ENCODE measurements at regions not wholly inside any gene's neighbourhood (a gene's known extent, or its start where the extent isn't known, plus 50 kb on each side); places are given as distances from the start of the nearest gene placed in this dataset.

DNA sequence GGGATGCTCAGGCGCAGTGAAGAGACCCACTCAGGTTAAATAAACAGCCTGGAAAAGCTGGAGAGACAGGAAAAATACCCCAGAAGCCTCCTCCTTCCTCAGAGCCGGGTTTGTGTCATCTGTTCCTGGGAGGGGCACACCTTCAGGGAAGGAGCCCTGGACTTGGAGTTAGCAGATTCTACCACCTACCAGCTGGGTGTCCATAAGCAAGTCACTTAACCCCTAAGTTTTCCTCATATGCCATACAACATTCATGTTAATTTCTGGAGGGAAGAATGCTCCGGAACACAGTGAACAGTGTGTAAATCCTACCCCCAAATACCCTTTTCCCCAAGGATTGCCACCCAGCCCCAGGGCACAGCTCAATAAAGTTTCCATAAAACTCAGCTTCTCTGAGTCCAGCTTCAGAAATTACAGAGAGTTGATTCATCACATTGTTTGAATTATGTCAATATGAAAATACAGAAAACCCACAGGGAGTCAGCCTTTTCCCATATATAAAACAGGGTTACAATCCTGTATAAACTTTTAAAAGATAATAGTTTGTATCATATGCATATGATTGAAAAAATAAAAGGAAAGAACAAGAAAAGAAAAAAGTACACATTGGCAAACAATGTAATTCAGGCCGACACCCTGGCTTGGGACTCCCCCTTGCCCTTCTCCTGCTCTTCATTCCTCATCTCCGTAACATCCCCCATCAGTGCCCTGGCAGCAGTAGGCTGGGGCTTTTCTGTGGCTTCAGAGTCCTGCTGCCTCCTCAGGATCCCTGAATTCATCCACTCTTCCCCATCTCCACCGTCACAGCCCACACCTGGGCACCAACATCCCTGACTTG is 291.8 kb upstream of the USP24 start:
- in situ Hi-C loops (cut with HindIII; ENCODE audit: low sequenced_read_pairs), result no loop called here

- in situ Hi-C loops (cut with HindIII; ENCODE audit: low sequenced_read_pairs), result no loop called here
These were observed 290.2 kb upstream of the USP24 start for GRCh38 chr1:55505326-55505725.

- in situ Hi-C loops (cut with HindIII; ENCODE audit: low sequenced_read_pairs), result no loop called here
These were observed 289.2 kb upstream of the USP24 start for GRCh38 chr1:55504306-55504731.

- in situ Hi-C loops (cut with HindIII; ENCODE audit: low sequenced_read_pairs), result no loop called here
These were observed 288.6 kb upstream of the USP24 start for GRCh38 chr1:55503663-55504305.

GRCh38 chr1:55500601-55501000 is 285.4 kb upstream of the USP24 start:
- in situ Hi-C loops (cut with HindIII; ENCODE audit: low sequenced_read_pairs), result no loop called here

- in situ Hi-C loops (cut with HindIII; ENCODE audit: low sequenced_read_pairs), result no loop called here
These were observed 275.4 kb upstream of the USP24 start for GRCh38 chr1:55490547-55490946.

DNA sequence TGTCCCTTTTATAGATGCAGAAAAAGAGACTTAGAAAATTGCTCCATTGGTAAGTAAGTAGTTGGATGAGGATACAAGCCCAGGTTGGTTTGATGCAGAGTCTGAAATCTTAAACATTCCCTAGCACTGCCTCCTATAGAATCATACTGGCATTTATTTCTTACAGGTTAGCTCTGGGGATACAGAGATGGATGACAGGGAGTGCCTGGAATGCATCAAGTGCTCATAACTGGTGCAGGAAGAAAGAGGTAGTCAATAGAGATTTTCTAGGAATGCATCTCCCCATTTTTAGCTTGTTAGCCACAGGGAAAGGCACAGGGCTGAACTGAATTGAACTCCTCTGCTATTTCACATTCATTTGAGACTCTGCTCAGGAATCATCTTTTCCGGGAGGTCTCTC is 269.0 kb upstream of the USP24 start:
- in situ Hi-C loops (cut with HindIII; ENCODE audit: low sequenced_read_pairs), result no loop called here

DNA sequence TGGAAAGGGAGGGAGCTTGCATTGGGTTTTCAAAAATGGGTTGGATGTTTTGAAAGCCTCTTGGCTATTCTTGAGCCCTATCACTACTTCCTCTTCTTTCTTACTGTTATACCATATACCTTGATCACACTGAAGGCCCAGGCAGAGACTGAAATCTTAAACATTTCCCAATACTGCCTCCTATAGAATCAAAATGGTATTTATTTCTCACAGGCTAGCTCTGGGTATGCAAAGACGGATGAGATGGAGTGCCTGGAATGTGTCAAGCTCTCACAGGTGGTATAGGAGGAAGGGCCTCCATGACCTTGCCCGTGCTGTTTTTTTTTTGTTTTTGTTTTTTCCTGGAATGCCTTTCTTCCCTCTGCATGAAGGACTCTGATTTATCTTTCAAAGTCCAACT is 268.4 kb upstream of the USP24 start:
- in situ Hi-C loops (cut with HindIII; ENCODE audit: low sequenced_read_pairs), result no loop called here

GRCh38 chr1:55481634-55482033 is 266.5 kb upstream of the USP24 start:
- in situ Hi-C loops (cut with HindIII; ENCODE audit: low sequenced_read_pairs), result no loop called here

DNA sequence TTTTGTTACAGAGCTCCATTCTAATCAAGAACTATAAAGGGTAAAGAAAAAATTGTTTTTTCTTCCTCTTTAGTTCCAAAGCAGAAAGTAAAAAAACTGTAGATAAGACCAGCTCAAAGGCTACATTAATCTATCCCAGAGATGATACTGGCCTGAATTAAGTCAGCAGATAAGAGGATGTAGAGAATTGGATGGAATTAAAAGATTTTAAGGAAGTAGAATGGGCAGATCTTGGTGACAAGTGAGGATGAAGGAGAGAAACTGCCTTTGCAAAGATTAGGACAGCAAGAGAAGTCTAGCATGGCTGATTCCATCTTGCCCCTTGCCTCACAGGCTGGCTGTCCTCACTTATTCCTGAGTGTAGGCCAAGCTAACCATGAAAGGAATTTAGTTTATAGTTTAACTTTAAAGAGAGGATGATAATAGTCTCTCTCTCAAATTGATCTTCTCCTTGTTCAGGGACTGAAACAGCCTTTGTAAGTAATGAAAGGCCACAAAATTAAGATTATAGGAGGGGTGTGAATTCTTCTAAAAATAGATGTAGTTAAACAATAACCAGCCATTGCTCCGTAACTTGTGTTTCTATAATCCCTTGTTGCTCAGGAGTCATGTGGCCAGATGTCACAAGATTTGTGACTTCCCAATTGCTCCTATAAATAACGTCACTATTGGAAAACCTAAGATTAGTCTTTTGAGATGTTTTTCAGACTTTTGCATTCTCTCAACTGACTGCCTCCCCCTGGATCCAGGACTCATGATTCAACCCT is 265.0 kb upstream of the USP24 start:
- in situ Hi-C loops (cut with HindIII; ENCODE audit: low sequenced_read_pairs), result no loop called here

DNA sequence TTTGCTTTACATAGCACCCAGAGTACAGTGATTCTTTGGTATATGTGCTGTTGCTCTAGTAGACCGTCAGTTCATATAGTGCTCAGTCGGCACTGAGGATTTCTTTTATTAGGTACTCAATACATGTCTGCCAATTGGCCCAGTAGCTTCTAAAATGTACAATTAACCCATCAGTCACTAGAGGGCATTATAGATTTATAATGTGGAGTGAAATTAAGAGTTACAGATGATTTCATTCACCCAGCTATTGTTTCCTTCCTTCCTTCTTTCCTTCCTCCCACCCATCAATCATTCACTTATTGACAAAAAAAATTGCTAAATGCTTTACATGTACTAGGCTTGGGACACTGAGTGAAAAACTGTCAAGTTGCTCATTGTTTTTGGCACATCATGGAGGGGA is 263.6 kb upstream of the USP24 start:
- in situ Hi-C loops (cut with HindIII; ENCODE audit: low sequenced_read_pairs), result no loop called here

DNA sequence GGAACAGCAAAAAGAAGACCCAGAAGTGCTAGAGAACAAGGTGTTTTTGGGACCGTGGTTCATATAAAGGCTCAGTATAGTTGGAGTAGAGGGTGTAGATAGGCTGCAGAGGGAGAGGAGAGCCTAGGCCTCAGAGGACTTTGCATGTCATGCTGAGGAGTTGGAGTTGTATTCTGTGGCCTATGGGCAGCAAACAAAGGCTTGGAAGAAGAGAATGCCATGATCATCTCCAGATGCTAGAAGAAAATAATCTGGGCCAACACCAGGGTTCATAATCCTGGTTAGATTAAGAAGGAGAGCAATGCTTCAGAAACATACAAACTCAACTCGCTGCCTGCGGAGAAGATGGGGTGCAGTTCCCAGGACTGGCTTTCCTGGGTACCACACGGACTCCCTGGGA is 262.8 kb upstream of the USP24 start:
- in situ Hi-C loops (cut with HindIII; ENCODE audit: low sequenced_read_pairs), result no loop called here

DNA sequence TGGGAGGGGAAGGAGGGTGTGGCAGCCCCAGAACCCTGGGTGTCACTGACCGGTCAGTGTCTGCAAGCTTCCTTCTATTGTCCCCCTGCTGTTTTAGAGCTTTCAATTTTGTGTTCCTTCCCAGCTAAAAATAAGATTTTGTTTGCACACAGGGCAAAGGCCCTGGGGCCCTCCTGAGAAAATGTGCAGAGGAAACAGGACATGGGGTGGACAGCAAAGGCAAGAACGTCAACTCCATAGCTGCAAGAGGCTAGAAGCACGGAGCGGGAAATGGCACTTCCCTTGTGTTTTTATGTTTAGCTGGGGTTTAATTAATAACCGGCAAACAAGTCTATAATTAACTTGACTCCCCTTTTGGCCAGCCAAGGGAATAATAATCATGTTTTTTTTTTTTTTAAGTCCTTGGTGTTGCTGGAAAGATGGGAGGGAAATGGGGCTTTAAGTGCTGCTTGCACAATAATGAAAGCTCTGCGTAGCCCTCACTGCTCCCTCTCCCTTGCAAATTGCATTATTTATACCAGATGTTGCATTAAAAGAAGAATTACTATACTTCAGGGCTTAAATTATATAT is 261.4 kb upstream of the USP24 start:
- in situ Hi-C loops (cut with HindIII; ENCODE audit: low sequenced_read_pairs), result no loop called here

DNA sequence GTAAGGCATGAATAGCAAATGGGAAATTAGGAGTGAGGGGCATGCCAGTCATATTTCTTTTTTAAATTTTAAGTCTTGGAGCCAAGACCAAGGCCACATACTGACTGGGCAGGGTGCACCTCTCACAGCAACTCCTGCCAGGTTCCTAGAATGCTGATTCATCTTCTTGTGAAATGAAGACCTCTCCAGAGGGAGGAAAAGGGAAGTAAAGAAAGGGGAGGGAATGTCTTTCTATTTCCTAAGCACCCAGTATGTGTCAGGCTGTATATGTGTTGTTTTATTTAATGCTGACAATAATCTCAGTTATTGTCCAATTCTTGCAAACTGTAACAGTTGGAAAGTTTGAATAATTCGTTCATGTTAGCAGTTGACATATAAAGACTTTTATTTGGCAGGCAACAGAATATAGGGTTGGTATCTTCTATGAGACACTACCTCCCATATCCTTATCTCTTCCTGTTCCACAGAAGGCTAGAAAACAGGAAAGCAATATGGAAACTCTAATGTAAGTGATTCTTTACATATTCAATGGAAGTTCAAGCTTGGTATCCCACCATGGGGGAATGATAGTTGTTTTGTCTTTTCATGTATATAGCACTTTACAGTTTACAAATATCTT is 259.1 kb upstream of the USP24 start:
- in situ Hi-C loops (cut with HindIII; ENCODE audit: low sequenced_read_pairs), result no loop called here

DNA sequence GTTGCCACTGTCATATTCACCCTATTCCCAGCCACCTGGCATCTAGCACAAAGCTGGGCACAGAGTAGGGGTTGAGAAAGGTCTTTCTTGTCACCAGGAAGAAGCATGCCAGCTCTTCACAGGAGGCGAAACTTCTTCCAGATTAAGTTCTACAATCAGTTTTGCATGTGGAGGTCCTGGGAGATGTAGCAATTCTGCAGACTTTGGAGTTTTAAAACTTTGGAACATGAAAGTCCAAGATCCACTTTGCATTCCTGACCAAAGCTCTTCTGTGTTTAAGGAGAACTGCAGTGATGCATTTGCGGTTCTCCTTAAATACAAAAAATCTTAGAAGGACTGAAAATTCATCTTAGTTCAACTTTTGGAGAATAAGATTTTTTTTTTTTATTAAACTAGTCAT is 258.5 kb upstream of the USP24 start:
- in situ Hi-C loops (cut with HindIII; ENCODE audit: low sequenced_read_pairs), result no loop called here

DNA sequence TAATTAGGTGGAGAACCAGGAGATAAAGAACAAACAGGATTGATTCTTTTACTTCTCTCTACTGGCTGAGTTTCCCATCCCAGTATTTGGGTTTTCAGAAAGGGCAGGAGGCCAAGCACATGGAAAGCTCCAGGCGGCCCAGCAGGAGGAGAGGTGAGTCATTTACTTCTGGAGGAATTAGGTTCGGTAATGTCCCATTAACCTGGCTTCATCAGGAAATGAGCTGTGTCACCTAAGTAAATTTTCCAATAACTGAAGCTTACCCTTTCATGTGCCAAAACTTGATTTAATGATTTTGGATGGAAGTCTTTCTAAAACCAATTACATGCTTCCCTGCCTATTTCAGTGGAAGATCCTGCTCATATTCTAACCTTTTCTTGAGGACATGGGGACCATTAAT is 257.6 kb upstream of the USP24 start:
- in situ Hi-C loops (cut with HindIII; ENCODE audit: low sequenced_read_pairs), result no loop called here

DNA sequence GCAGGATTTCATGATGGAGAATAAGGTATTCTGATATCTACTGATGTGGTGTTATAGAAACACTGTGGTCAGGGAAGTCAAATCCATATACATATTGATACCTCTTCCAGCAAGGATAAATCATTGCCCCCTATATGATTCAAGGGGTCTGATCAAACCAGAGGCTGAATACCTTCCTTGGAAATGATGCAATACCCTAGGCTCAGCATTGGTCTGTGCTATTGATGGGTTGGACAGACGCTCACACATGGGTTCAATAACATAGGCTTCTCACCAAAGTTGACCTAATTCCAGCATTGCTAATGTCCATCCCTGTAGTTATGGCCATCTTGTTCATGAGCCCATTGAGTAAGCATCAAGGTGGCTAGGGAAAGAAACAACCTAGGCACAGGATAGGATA is 257.0 kb upstream of the USP24 start:
- in situ Hi-C loops (cut with HindIII; ENCODE audit: low sequenced_read_pairs), result no loop called here

DNA sequence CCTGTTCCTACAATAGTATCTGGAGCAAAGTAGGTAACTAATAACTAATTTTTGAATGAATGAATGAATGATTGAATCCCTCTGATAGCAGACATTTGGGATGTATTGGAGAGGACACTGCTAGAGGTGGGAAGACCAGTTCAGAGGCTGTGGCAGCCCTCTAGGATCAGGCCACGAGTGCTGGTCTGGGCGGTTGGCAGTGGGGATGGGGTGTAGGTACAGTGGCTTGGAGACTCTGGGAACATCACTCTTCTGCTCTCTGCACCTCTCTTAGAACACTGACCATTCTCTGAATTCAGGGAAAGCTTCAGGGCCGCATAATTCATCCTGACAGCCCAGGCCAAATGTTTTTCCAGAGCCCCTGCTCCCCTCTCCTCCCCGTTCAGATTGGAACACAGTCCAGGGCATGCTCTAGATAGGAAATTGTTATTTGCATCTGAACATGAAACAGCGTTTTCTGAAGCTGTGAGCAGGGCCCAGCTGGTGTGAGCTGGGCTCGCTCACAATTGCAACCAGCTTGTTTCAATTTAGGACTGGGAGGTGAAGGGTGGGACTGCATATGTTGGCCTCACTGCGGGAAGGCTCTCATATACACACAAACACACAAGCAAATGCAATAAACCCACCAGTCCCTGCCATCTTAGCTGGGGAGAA is 253.1 kb upstream of the USP24 start:
- in situ Hi-C loops (cut with HindIII; ENCODE audit: low sequenced_read_pairs), result no loop called here

- in situ Hi-C loops (cut with HindIII; ENCODE audit: low sequenced_read_pairs), result no loop called here
These were observed 251.8 kb upstream of the USP24 start for GRCh38 chr1:55466921-55467320.

- in situ Hi-C loops (cut with HindIII; ENCODE audit: low sequenced_read_pairs), result no loop called here
These were observed 251.2 kb upstream of the USP24 start for GRCh38 chr1:55466373-55466772.

DNA sequence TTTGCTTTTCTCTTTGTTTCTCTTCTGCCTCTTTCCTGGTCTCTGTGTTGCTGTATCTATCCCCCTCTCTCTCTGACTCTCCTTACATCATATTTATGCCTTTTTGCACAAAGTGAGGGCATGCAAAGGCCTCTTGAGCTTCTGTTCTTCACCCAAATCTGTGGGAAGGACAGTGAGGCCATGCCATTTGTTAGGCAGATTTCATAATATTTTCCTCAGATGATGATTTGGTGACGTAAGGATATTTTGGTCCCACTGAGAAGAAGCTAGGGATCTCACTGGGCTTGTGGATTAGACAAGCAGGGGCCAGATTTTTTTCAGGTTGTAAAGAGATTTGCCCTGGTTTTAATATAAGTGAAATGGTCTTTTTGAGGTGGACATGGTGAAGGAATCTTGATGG is 249.4 kb upstream of the USP24 start:
- in situ Hi-C loops (cut with HindIII; ENCODE audit: low sequenced_read_pairs), result no loop called here

Measured in endothelial cell of hepatic sinusoid (primary cell).